OCI-LY3 (cell line): ENCODE measurements at regions not wholly inside any gene's neighbourhood (a gene's known extent, or its start where the extent isn't known, plus 50 kb on each side); places are given as distances from the start of the nearest gene placed in this dataset.

Source experiments
- H2AFZ ChIP-seq: fragments of 200-600, 300-600 bp; shearing (Covaris generic); 2 replicates; pipeline ENCODE4 v1.6.0; 2014; ENCODE audit warnings: antibody characterized with exemption, low read depth, low read length
- H3K27ac ChIP-seq: fragments of 200-600, 300-600 bp; sonication (generic); 2 replicates; pipeline ENCODE4 v1.5.1; 2014; ENCODE audit warnings: mild to moderate bottlenecking, low read length, moderate library complexity, mixed read lengths
- H3K27me3 ChIP-seq: fragments of 200-600, 300-600 bp; sonication (generic); 2 replicates; pipeline ENCODE4 v1.6.1; 2014; ENCODE audit warnings: low read depth, low read length, mixed read lengths
- H3K36me3 ChIP-seq: fragments of 200-600, 300-600 bp; sonication (generic); replicated peaks from 2 replicates; pipeline ENCODE3; 2014; ENCODE audit warnings: low read depth, low read length, mixed read lengths
- H3K4me1 ChIP-seq: fragments of 300-600, 200-600 bp; sonication (generic); 2 replicates; pipeline ENCODE4 v1.6.1; 2014; ENCODE audit warnings: low read length, mixed read lengths
- H3K4me2 ChIP-seq: fragments of 200-600, 300-600 bp; sonication (generic); 2 replicates; pipeline ENCODE4 v1.6.1; 2014; ENCODE audit warnings: low read length, mixed read lengths
- H3K4me3 ChIP-seq: fragments of 300-600, 200-600 bp; sonication (generic); 2 replicates; pipeline ENCODE4 v1.5.1; 2014; ENCODE audit warnings: antibody characterized with exemption, mild to moderate bottlenecking, low read length, moderate library complexity
- H3K79me2 ChIP-seq: fragments of 300-600, 200-600 bp; shearing (Covaris generic); 2 replicates; pipeline ENCODE4 v1.6.1; 2014; ENCODE audit warnings: mild to moderate bottlenecking, low read length, mixed read lengths
- H3K9ac ChIP-seq: fragments of 300-600, 200-600 bp; shearing (Covaris generic); 2 replicates; pipeline ENCODE4 v1.6.0; 2014; ENCODE audit warnings: mild to moderate bottlenecking, low read length, moderate library complexity
- H3K9me3 ChIP-seq: fragments of 200-600, 300-600 bp; shearing (Covaris generic); 2 replicates; pipeline ENCODE4 v1.6.1; 2014; ENCODE audit warnings: low read length, mixed read lengths; ENCODE audit not compliant: insufficient read depth
- H4K20me1 ChIP-seq: fragments of 200-600, 300-600 bp; sonication (generic); 2 replicates; pipeline ENCODE4 v1.6.1; 2016; ENCODE audit warnings: low read length, mixed read lengths; ENCODE audit not compliant: insufficient read depth
- EZH2phosphoT487 ChIP-seq: fragments of 200-600 bp; shearing (Covaris generic); IDR thresholded peaks from 2 replicates; pipeline ENCODE4 v1.6.1; 2018; ENCODE audit warnings: antibody characterized with exemption, mixed run types, low read depth
- TF ChIP-seq, protein P1 (sequence below): fragments of 200-600, 300-600 bp; sonication (generic); IDR thresholded peaks from 2 replicates; pipeline ENCODE4 v1.5.1; 2014; ENCODE audit warnings: antibody characterized with exemption, low read length, low read depth

DNA sequence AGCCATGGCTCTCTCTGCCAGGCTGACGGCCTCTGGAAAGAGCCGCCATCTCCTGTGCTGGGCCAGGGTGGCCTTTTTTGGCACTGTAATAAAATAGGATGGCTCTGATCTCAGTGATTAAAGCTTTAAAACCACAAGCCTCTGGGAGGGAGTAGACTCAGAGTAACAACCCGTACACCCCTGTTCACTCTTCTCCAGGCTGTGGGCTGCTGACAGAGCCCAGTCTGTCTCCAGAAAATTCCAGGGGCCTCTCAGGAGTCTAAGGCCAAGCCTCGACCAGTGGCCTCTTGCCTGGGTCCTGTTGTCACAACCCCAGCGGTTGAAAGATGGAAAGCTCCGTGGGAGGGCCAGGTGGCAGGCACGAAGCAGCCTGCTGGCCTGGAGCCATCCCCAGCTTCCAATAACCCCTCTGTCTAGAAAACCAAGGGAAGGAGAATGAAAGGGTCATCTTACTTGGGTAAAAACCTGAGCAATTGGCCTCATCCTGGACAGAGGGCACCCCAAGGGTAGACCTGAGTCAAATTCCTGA is 286.7 kb upstream of the ZNF462 start:
- Histone ChIP-seq H3K79me2 (no peaks in the 10 kb centered on the region), H3K9me3 (peaks cover 9% of the 10 kb centered on the region; the same call in 1 of the 2 replicates), H3K4me2 (no peak overlapping the region), H3K27ac (no peak overlapping the region), H2AFZ (no peak overlapping the region), H3K4me3 (no peak overlapping the region), H4K20me1 (no peaks in the 10 kb centered on the region), H3K27me3 (peaks cover 4% of the 10 kb centered on the region; the same call in 1 of the 2 replicates), H3K36me3 (peaks cover 15% of the 10 kb centered on the region), H3K9ac (no peak overlapping the region), H3K4me1 (peaks cover 26% of the 10 kb centered on the region)
- TF ChIP-seq EZH2phosphoT487 = no peak
- TF ChIP-seq, protein P1, sequence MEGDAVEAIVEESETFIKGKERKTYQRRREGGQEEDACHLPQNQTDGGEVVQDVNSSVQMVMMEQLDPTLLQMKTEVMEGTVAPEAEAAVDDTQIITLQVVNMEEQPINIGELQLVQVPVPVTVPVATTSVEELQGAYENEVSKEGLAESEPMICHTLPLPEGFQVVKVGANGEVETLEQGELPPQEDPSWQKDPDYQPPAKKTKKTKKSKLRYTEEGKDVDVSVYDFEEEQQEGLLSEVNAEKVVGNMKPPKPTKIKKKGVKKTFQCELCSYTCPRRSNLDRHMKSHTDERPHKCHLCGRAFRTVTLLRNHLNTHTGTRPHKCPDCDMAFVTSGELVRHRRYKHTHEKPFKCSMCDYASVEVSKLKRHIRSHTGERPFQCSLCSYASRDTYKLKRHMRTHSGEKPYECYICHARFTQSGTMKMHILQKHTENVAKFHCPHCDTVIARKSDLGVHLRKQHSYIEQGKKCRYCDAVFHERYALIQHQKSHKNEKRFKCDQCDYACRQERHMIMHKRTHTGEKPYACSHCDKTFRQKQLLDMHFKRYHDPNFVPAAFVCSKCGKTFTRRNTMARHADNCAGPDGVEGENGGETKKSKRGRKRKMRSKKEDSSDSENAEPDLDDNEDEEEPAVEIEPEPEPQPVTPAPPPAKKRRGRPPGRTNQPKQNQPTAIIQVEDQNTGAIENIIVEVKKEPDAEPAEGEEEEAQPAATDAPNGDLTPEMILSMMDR = no peak

DNA sequence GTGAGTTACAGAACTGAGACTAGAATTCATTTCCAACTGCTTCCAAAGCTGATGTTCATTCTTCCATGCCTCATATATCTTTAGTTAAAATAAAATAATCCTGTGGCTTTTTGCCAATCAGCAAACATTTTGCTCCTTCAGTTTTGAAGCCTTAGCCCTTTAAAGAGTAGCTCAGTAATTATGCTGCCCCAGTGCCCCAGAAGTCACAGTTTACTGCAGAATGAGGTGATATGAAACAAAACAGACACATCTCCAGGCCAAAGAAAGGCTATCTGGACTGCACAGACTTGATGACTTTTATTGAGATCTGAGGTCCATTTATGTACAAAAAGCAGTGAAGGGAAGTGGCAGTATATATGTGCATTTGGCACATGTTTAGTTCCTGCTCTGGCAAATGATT is 285.8 kb upstream of the ZNF462 start:
- Histone ChIP-seq H3K79me2 (no peaks in the 10 kb centered on the region), H4K20me1 (no peaks in the 10 kb centered on the region), H3K36me3 (peaks cover 15% of the 10 kb centered on the region), H3K9ac (no peak overlapping the region), H3K4me3 (no peak overlapping the region), H3K27ac (no peak overlapping the region), H3K27me3 (peaks cover 4% of the 10 kb centered on the region; the same call in 1 of the 2 replicates), H2AFZ (no peak overlapping the region), H3K4me2 (no peak overlapping the region), H3K9me3 (peaks cover 9% of the 10 kb centered on the region; the same call in 1 of the 2 replicates), H3K4me1 (peaks cover 34% of the 10 kb centered on the region)
- TF ChIP-seq EZH2phosphoT487 = no peak
- TF ChIP-seq, protein P1 = no peak

DNA sequence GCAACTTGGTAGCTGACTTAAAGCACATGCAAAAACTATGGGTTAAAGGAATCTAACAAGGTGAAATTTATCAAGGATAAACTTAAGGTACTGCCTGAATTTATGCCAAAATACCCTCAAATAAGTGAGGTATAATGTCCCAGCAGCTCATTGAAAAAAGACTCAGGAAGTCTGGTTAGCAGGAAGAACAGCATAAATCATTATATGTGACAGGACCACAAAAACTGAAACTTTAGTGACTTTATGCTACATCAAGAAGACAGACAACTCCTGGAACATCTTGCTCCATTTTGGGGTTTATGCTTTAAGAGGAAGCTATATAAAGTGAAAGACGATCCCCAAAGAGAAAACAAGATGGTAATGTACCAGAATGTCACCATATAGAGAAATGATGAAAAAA is 282.4 kb upstream of the ZNF462 start:
- Histone ChIP-seq H3K9ac (no peak overlapping the region), H3K27ac (no peak overlapping the region), H2AFZ (no peak overlapping the region), H3K79me2 (no peaks in the 10 kb centered on the region), H4K20me1 (no peaks in the 10 kb centered on the region), H3K4me2 (peak overlapping the region; percentile 10; the same call in 1 of the 2 replicates), H3K4me1 (peaks cover 39% of the 10 kb centered on the region), H3K27me3 (peaks cover 4% of the 10 kb centered on the region; the same call in 1 of the 2 replicates), H3K36me3 (peaks cover 15% of the 10 kb centered on the region), H3K4me3 (no peak overlapping the region), H3K9me3 (peaks cover 9% of the 10 kb centered on the region; the same call in 1 of the 2 replicates)
- TF ChIP-seq EZH2phosphoT487 = no peak
- TF ChIP-seq, protein P1 = no peak

DNA sequence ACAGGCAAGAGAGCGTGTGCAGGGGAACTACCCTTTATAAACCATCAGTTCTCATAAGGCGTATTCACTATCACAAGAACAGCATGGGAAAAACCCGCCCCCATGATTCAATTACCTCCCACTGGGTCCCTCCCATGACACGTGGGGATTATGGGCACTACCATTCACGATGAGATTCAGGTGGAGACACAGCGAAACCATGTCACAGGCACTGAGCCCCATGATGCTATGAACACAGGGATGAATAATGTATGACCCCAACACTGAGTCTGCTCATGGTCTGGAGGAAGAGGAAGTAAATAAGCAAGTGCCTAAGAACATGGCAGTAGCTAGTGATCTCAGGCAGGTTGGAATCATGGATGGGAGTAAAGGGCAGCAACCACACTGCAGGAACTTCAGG is 281.0 kb upstream of the ZNF462 start:
- H3K9me3 ChIP-seq = peaks cover 9% of the 10 kb centered on the region; the same call in 1 of the 2 replicates
- TF ChIP-seq EZH2phosphoT487 = no peak
- TF ChIP-seq, protein P1 = no peak
- H4K20me1 ChIP-seq = no peaks in the 10 kb centered on the region
- H3K9ac ChIP-seq = no peak overlapping the region
- peaks cover 39% of the 10 kb centered on the region for H3K4me1 ChIP-seq
- peaks cover 15% of the 10 kb centered on the region for H3K36me3 ChIP-seq
- no peaks in the 10 kb centered on the region for H3K79me2 ChIP-seq
- peak overlapping the region; percentile 67; the same call in 1 of the 2 replicates for H2AFZ ChIP-seq
- H3K27me3 ChIP-seq = peaks cover 4% of the 10 kb centered on the region; the same call in 1 of the 2 replicates
- H3K4me2 ChIP-seq = peak overlapping the region; percentile 45
- peak overlapping the region; percentile 41; the same call in 1 of the 2 replicates for H3K27ac ChIP-seq
- H3K4me3 ChIP-seq = peak overlapping the region; percentile 48
